Sigmoid colon (tissue), 4 donors: ENCODE measurements at regions not wholly inside any gene's neighbourhood (a gene's known extent, or its start where the extent isn't known, plus 50 kb on each side); places are given as distances from the start of the nearest gene placed in this dataset.
A peak's percentile ranks its signal among the peaks of the same experiment; 100 is the strongest.

Source experiments
- EP300 ChIP-seq, 4 donors: sonication (generic); formaldehyde crosslinking; IDR thresholded peaks; one replicate each; pipeline ENCODE4 v1.6.1; 2017; ENCODE audit warnings: antibody characterized with exemption in 4 of 4
- TF ChIP-seq, protein P1 (sequence below), 4 experiments: fragments of 450-650 bp in 3 of 4; fragments of 200-600 bp in 1 of 4; IDR thresholded peaks; one replicate each; pipeline ENCODE4 v1.5.1; 2016 to 2019; ENCODE audit warnings: antibody characterized with exemption in 4 of 4, mild to moderate bottlenecking in 3 of 4, moderate library complexity in 2 of 4

DNA sequence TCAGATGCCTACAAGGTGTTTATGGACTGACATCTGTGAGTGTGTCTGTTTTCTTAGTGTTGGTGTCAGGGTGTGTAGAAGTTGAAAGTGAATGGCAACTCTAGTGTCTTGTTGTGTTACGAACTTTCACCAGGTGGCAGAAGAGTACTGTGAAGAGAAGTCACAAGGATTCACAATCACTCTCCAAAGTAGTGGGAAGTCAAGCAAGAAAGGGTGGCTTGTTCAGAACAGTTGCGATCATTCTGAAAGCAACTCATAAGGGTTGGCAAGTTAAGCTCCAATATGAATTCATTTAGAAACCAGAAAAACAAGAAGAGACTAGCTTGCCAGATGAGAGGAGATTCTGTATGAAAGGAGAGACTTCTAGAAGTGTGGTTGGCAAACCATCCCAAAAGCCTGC, 86.1 kb downstream of the FASLG start:
- TF ChIP-seq, protein P1, sequence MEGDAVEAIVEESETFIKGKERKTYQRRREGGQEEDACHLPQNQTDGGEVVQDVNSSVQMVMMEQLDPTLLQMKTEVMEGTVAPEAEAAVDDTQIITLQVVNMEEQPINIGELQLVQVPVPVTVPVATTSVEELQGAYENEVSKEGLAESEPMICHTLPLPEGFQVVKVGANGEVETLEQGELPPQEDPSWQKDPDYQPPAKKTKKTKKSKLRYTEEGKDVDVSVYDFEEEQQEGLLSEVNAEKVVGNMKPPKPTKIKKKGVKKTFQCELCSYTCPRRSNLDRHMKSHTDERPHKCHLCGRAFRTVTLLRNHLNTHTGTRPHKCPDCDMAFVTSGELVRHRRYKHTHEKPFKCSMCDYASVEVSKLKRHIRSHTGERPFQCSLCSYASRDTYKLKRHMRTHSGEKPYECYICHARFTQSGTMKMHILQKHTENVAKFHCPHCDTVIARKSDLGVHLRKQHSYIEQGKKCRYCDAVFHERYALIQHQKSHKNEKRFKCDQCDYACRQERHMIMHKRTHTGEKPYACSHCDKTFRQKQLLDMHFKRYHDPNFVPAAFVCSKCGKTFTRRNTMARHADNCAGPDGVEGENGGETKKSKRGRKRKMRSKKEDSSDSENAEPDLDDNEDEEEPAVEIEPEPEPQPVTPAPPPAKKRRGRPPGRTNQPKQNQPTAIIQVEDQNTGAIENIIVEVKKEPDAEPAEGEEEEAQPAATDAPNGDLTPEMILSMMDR (IDR thresholded peaks at IDR 0.05) = peak; percentile 22 to 46 (median 37)
- no peak for TF ChIP-seq EP300 (IDR thresholded peaks at IDR 0.05)
